ENCODE measurements at regions not wholly inside any gene's neighbourhood (a gene's known extent, or its start where the extent isn't known, plus 50 kb on each side); places are given as distances from the start of the nearest gene placed in this dataset.

DNA sequence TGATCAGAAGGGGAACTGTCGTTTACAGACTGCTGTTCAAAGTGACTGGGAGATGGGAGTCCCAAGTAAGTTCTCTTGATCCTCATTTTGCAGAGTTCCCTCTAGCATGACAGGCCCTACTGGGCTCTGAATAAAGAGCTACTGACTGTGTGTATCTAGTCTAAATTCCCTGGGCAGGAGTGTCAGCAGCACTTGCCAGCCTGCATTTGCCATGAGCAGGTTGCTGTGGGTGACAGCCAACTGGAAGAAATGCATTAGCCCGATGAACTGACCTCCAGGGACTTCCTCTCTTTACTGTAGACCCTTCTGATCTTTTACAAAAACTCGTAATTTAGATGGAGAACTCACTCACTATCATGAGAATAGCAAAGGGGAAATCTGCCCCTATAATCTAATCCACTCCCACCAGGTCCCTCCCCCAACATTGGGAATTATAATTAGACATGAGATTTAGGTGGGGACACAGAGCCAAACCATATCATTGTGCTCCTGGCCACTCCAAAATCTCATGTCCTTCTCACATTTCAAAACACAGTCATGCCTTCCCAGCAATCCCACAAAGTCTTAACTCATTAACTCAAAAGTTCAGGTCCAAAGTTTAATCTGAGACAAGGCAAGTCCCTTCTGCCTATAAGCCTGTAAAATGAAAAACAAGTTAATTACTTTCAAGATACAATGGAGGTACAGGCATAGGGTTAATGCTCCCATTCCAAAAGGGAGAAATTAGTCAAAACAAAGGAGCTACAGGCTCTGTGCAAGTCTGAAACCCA is 78.9 kb upstream of the CXCL14 start:
- DNase-seq = no peak

GRCh38 chr5:135655468-135655815 is 76.7 kb upstream of the CXCL14 start:
- DNase-seq = no peak

GRCh38 chr5:135654761-135655467 is 76.1 kb upstream of the CXCL14 start:
- DNase-seq = no peak

GRCh38 chr5:135651156-135651555 is 72.4 kb upstream of the CXCL14 start:
- DNase-seq = no peak

- DNase-seq = no peak
Measured at GRCh38 chr5:135650081-135650480, 71.3 kb upstream of the CXCL14 start.

GRCh38 chr5:135649435-135649834 is 70.6 kb upstream of the CXCL14 start:
- DNase-seq = no peak

DNA sequence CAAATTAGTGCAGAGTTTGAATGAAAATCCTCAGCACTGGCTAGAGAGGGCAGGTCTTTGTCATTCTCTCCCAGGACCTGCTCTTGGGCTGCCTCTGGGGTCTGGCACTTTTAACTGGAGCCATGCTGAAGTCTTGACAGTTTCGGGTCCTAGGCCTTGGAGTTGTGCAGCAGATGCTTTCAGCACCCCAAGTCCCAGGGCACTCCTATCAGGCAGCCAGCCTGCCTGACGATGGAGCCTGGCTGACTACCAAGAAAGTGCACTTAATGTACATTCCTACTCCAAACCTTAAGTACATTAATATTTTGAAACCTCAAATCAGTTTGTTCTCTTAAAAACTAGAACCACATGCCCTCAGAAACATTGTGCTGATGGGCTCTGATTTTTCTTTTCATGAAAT is 69.3 kb upstream of the CXCL14 start:
- no peak for DNase-seq

DNA sequence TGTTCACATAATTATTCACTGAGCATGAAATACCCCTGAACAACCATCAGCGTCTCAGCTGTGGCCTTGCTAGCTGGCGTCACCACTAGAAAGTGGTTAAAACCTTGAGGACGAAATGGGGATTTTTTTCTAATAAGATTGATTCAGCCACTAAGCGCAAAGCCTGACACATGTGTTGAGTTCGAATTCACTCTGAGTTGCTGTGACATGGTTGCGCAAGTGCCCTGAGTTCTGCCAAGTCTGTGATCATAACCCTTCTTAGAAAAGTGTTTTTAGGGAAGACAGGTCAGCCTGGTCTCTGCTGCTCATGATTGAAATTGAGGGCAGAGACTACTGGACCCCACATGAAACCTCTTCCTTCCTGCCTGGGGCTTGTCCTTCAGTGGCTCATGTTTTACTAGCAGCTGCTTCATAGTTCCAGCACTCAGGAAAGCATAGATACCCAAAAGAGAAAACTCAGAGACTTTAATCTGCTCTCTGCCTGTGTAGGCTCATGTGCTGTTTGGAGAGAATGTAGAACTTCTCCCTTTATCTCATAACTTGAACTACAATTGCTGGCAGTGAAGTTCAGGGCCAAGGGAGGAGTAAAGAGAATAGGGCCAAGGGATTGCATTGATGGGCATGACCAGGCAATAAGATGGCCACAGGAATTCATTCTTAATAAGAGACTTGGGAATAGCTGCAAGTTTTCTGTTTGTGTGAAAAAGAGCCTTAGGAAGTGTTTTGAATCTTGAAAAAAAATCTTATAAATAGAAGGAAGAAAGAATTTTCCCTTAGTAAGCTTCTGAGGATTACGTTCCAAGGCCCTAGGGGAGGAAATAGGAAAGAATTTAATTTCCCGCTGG is 66.8 kb upstream of the CXCL14 start:
- no peak for DNase-seq

DNA sequence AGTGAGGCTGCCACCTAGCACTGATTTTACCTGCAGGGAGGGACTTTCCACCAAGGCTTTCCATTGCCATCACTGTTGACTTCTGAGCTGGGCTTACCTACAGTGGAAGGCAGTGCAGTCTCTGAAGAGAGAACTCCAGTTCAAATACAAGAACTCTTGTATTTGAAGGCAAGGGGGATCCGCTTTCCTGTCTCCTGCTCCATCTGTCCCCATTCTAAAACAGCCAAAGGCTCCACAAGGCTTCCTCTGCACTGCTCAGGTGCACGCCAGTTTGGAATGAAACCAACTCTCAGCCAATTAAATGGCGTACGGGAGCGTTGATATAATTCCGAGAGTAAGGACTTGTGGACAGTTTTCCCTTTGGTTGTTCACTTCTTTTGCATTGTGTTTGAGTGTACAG is 66.0 kb upstream of the CXCL14 start:
- no peak for DNase-seq

DNA sequence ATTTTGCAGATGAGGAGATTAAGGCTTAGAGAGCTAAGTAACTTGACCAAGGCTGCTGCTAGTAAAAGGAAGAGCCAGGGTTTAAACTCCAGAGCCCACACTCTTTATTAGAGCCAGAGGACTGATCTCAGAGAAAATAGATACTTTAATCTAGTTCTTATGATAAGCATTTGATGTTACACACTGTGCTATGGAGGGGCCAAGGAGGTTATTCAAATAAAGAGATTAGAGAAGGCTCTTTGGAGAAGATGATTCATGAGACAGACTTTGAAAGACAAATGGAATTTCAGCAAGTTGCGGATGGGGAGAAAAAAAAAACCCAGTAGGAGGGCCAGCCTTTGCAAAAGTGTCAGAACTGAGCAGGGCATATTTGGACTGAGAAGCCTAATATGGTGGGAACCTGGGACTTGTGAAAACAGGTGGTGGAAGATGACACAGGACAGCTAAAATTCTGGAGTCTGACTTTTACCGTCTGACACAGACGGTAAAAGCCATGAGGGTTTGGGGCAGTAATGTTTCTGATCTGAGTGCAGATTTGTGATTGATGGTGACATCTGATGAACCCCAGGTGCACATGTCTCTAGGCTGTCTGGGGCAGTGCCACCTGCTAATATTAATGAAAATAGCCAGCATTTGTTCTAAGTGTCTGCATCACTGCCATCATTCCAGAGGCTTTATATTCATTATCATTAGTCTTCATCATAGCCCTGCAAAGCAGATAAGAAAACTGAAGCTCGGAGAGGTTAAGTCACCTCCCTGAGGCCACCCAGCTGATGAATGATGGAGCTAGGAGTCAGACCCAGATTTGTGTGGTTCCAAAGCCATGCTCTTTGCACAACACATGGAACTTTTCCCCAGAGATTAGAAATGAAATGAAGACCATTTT is 65.3 kb upstream of the CXCL14 start:
- DNase-seq = no peak

DNA sequence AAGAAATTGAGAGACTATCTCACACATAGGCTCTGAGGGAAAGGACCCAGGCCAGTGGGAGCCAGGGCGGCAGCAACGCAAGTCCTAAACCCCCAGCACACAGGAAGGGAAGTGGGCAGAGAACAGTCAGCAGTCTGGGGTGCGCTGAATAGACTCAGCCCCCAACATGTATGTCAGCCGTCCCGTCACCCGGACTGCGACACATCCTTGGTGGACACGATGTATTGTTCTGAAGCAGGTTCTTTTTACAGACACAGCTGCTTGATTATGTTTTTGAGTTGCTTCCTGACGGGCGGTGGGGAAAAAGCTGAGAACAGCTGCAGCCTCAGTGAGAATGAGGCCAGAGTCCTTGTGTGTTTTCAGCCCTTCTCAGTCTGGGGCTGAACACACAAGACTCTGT is 64.1 kb upstream of the CXCL14 start:
- DNase-seq = no peak

DNA sequence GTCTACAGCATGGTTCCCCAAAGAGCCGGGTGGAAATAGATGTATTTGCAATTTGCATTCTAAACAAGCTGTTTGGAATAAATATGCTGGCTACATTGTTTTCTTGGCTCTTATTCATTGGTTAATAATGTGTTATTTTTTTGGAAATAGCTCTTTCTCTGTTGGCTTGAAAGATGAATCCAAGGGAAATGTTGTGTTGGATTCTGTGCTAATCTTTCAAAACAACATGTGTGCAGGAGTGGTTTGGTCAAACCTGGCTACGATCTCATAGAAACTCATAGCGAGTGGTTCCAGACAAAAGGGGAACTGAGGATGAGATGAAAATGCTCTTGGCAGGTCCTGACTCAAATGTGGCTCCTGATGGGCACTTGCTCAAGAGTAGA is 63.7 kb upstream of the CXCL14 start:
- no peak for DNase-seq

GRCh38 chr5:135641734-135642487 is 63.1 kb upstream of the CXCL14 start:
- peak; percentile 68 to 80 for DNase-seq

DNA sequence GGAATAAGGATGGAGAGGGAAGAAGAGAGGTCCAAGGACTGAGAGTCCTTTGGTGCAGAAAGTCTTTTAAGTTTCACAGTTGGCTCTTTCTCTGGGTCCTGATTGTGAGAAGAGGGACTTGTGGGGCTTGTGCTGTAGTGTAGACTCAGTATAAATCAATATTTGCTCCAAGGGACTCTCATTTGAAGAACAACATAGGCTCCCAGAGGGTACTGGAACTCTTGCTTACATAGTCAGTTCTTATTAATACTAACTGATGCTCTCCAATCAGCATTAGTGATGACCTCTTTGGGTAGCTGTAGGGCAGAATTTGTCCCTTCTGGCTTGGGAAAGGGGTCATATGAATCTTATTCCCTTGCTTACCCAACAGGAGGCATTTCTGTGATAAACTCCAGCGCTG is 62.5 kb upstream of the CXCL14 start:
- no peak for DNase-seq

GRCh38 chr5:135635451-135635850 is 56.7 kb upstream of the CXCL14 start:
- DNase-seq = no peak

DNA sequence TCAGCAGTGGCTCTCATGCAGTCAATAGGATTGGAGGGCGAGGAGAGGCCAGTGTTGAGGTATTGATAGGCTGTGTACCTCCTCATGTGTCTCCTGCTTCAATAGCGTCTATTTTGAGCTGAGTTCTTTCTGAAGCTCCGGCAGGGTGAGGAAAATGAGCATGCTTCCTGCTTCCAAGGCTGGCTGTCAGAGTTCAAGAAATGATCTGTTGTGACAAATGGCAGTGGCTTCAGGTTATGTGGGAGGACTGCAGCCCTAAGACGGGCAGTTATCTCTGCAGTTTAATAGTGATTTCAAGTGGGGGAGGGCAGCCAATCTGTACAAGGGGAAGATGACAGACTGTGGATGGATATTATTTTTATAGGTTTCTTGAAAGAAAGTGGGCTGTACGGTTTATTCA is 54.0 kb upstream of the CXCL14 start:
- DNase-seq = no peak

DNA sequence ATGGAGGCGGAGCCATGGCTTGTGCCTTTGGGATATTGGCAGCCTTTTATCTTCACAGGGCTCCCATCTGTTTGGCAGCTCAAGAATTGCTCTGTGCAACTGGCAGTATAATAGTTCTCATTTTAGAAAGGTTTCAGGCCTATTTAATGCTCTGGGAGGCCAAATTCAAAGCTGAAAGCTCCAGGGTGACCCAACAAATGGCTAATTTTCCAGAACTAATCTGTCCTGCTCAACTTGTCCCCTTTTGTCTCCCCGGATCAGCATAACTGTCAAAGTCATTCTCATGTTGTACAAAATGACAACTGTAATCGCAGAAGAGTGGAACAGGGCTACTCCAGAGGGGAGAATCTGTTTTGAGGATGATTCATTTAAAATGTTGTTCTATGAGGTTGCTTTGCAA is 52.6 kb upstream of the CXCL14 start:
- DNase-seq = no peak

- DNase-seq = no peak
Measured at GRCh38 chr5:135629666-135630065, 50.9 kb upstream of the CXCL14 start.

GRCh38 chr5:135628771-135629563 is 50.2 kb upstream of the CXCL14 start:
- no peak for DNase-seq

All from NCI-H526 (cell line).